GM23338 (cell line): ENCODE measurements at regions not wholly inside any gene's neighbourhood (a gene's known extent, or its start where the extent isn't known, plus 50 kb on each side); places are given as distances from the start of the nearest gene placed in this dataset.

Experiments
- ATAC-seq: fragments of 200-7000 bp; cut with Tn5 transposase; 3 replicates; pipeline ENCODE4 v1.9.1; 2020
- DNase-seq: peaks from one replicate; pipeline ENCODE4 v3.0.0-alpha.2; 2015; ENCODE audit warnings: low spot score
- H2AFZ ChIP-seq: fragments of 200-600 bp; sonication (generic); 2 replicates; pipeline ENCODE4 v1.8.0; 2016; ENCODE audit warnings: antibody characterized with exemption, mild to moderate bottlenecking, moderate library complexity
- H3F3A ChIP-seq: fragments of 200-600 bp; sonication (generic); replicated peaks from 2 replicates; pipeline ENCODE4 v1.8.0; 2017; ENCODE audit warnings: antibody characterized with exemption, mixed run types, low read depth
- H3K27ac ChIP-seq: fragments of 200-600 bp; sonication (generic); 2 replicates; pipeline ENCODE4 v1.6.1; 2016; ENCODE audit warnings: low read depth
- H3K27me3 ChIP-seq: fragments of 200-600 bp; sonication (generic); 2 replicates; pipeline ENCODE4 v1.8.0; 2016; ENCODE audit warnings: mild to moderate bottlenecking, mixed run types, moderate library complexity; ENCODE audit not compliant: insufficient read depth
- H3K36me3 ChIP-seq: fragments of 200-600 bp; sonication (generic); 2 replicates; pipeline ENCODE4 v1.8.0; 2016; ENCODE audit warnings: mild to moderate bottlenecking; ENCODE audit not compliant: insufficient read depth
- H3K4me1 ChIP-seq: fragments of 200-600 bp; sonication (generic); 2 replicates; pipeline ENCODE4 v1.8.0; 2016; ENCODE audit warnings: mild to moderate bottlenecking, moderate library complexity; ENCODE audit not compliant: insufficient read depth
- H3K4me2 ChIP-seq: fragments of 200-600 bp; sonication (generic); 2 replicates; pipeline ENCODE4 v1.7.1; 2017; ENCODE audit warnings: mixed run types
- H3K4me3 ChIP-seq: fragments of 200-600 bp; sonication (generic); 2 replicates; pipeline ENCODE4 v1.6.1; 2016; ENCODE audit warnings: mixed run types
- H3K79me2 ChIP-seq: fragments of 200-600 bp; sonication (generic); replicated peaks from 2 replicates; pipeline ENCODE4 v1.8.0; 2017; ENCODE audit warnings: mild to moderate bottlenecking; ENCODE audit not compliant: insufficient read depth
- H3K9me2 ChIP-seq: fragments of 200-600 bp; sonication (generic); 2 replicates; pipeline ENCODE4 v1.8.0; 2017; ENCODE audit not compliant: insufficient read depth
- H4K20me1 ChIP-seq: fragments of 200-600 bp; sonication (generic); replicated peaks from 2 replicates; pipeline ENCODE4 v1.8.0; 2017; ENCODE audit warnings: mild to moderate bottlenecking; ENCODE audit not compliant: insufficient read depth
- H3K27ac Mint-ChIP-seq: 2 replicates; pipeline ENCODE4 v1.8.0; 2020; ENCODE audit warnings: inconsistent platforms, mild to moderate bottlenecking, moderate library complexity, mixed read lengths
- H3K27me3 Mint-ChIP-seq: 3 replicates; pipeline ENCODE4 v1.8.0; 2022; ENCODE audit warnings: low read depth, mild to moderate bottlenecking, moderate library complexity, mixed read lengths, inconsistent platforms; ENCODE audit not compliant: insufficient read depth, poor library complexity
- H3K36me3 Mint-ChIP-seq: 3 replicates; pipeline ENCODE4 v1.8.0; 2021; ENCODE audit warnings: low read depth, mild to moderate bottlenecking, inconsistent platforms, moderate library complexity, mixed read lengths
- H3K4me1 Mint-ChIP-seq: 3 replicates; pipeline ENCODE4 v1.8.0; 2020; ENCODE audit warnings: mild to moderate bottlenecking, inconsistent platforms, mixed read lengths
- H3K4me3 Mint-ChIP-seq: 3 replicates; pipeline ENCODE4 v1.8.0; 2021; ENCODE audit warnings: moderate library complexity, mild to moderate bottlenecking, inconsistent platforms, mixed read lengths
- H3K9me3 Mint-ChIP-seq: 3 replicates; pipeline ENCODE4 v1.8.0; 2020; ENCODE audit warnings: moderate library complexity, mild to moderate bottlenecking, inconsistent platforms, mixed read lengths
- CREB1 ChIP-seq: fragments of 250-450 bp; sonication (Bioruptor Pico); IDR thresholded peaks from 2 replicates; pipeline ENCODE4 v1.5.0; 2020; ENCODE audit warnings: low read depth, mild to moderate bottlenecking, moderate library complexity
- ETS1 ChIP-seq: IDR thresholded peaks from 2 replicates; pipeline ENCODE4 v1.6.1; 2016; ENCODE audit warnings: antibody characterized with exemption
- EZH2phosphoT487 ChIP-seq: fragments of 200-600 bp; sonication (generic); IDR thresholded peaks from one replicate; pipeline ENCODE4 v1.8.1; 2018; ENCODE audit warnings: antibody characterized with exemption; ENCODE audit not compliant: unreplicated experiment
- JUNB ChIP-seq: IDR thresholded peaks from one replicate; pipeline ENCODE4 v1.6.1; 2016; ENCODE audit warnings: antibody characterized with exemption; ENCODE audit not compliant: unreplicated experiment
- ZNF114 ChIP-seq: fragments of 250-450 bp; sonication (Bioruptor Pico); IDR thresholded peaks from 2 replicates; pipeline ENCODE4 v1.5.0; 2020; ENCODE audit warnings: mild to moderate bottlenecking, moderate library complexity
- ZNF331 ChIP-seq: fragments of 250-450 bp; sonication (Bioruptor Pico); IDR thresholded peaks from 2 replicates; pipeline ENCODE4 v1.5.0; 2020; ENCODE audit warnings: low read depth, mild to moderate bottlenecking, moderate library complexity
- ZNF462 ChIP-seq: fragments of 250-450 bp; sonication (Bioruptor Pico); IDR thresholded peaks from 2 replicates; pipeline ENCODE4 v1.5.0; 2020; ENCODE audit warnings: mild to moderate bottlenecking, moderate library complexity

GRCh38 chr3:104723000-104723399, 643.7 kb upstream of the ALCAM start (continued):
- TF ChIP-seq ZNF462 (CRISPR knock-in tag) (no peak), ZNF114 (CRISPR knock-in tag) (no peak), CREB1 (CRISPR knock-in tag) (no peak)

- Histone ChIP-seq H3K4me1 (no peaks in the 10 kb centered on the region), H3K36me3 (no peaks in the 10 kb centered on the region), H3F3A (no peaks in the 10 kb centered on the region), H3K9me2 (0 out of 2 replicates have a peak, but pooled peaks cover 3% of the 10 kb centered on the region), H3K27me3 (no peaks in the 10 kb centered on the region), H3K79me2 (no peaks in the 10 kb centered on the region), H3K27ac (no peak overlapping the region), H2AFZ (no peak overlapping the region), H4K20me1 (no peaks in the 10 kb centered on the region), H3K4me3 (no peak overlapping the region), H3K4me2 (no peak overlapping the region)
- no peak for ATAC-seq
- Mint-ChIP-seq H3K4me1 (no peaks in the 10 kb centered on the region), H3K27me3 (no peaks in the 10 kb centered on the region), H3K27ac (no peak overlapping the region), H3K36me3 (no peaks in the 10 kb centered on the region; the same call in 2 of the 3 replicates), H3K4me3 (no peak overlapping the region), H3K9me3 (no peaks in the 10 kb centered on the region)
- TF ChIP-seq JUNB (no peak), ZNF331 (CRISPR knock-in tag) (no peak), ETS1 (no peak), EZH2phosphoT487 (no peak)
- no peak for DNase-seq
Observed at GRCh38 chr3:104731074-104731473, 635.6 kb upstream of the ALCAM start.
